ENCODE measurements at regions not wholly inside any gene's neighbourhood (a gene's known extent, or its start where the extent isn't known, plus 50 kb on each side); places are given as distances from the start of the nearest gene placed in this dataset.

DNA sequence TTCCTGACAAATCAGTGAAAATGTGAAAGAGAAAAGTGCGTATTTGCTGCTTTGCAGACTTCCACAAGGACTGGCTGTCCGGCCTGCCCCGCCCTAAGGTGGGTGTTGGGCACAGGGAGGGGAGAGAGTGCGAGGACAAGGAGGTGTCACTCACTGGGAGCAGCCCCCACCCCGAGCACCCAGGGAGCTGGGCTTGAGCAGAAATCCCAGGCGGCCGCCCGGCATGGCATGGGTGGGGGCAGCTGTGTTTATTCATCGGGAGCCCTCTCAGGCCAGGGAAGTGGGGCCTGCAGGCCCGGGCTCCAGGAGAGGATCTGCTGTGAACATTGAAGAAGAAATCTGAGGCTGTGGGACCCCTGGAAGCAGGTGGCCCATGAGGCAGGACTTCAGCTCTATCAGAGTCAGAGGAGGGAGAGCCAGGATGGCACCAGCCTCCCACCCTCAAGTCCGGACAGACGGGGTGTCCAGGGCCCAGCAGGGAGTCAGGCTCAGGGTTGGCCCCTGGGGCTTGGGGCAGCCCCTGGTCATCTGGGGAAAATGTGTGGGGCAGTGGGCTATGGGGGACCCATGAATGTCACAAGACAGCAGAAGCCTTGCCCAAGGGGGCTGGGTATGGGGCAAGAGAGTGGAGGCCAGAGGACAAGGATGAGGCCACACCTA lies 164.4 kb upstream of the PPP2R2D start:
- H3K36me3 ChIP-seq (replicated peaks in 1 of 2; ENCODE audit: control insufficient read depth in 1 of 2, insufficient read depth in 2 of 2, low read length in 2 of 2), result no peaks in the 10 kb centered on the region
- H3K4me2 ChIP-seq (ENCODE audit: low read depth, low read length), result no peak overlapping the region; the same call in 1 of the 2 replicates
- FAIRE-seq (no peak), DNase-seq (ENCODE audit: low spot score) (no peak), ATAC-seq (no peak; the same call in 2 of the 3 replicates)
- WGBS (ENCODE audit: low lambda C conversion rate), result 47% methylated on average over 12 of the region's 12 CpGs
- no peaks in the 10 kb centered on the region for H4K20me1 ChIP-seq (ENCODE audit: insufficient read depth, low read length)
- H3K79me2 ChIP-seq (ENCODE audit: insufficient read depth, low read length), result no peaks in the 10 kb centered on the region
- H2AFZ ChIP-seq (ENCODE audit: low read length), result no peak overlapping the region
- H3K9me3 ChIP-seq (ENCODE audit: low read length), result peaks cover 8% of the 10 kb centered on the region
- in situ Hi-C loops (cut with HindIII; ENCODE audit: extremely low pct_ligation_motif_present, low pct_unique_long_range_greater_than_20kb), result no loop called here
- no peak overlapping the region for H3K27ac ChIP-seq (ENCODE audit: extremely low read length, insufficient read depth, low read length)
- no TSS peak for BruUV-seq (replicated peaks)
- H3K4me3 ChIP-seq (replicated peaks in 1 of 3; ENCODE audit: insufficient read depth in 1 of 3, low read depth in 2 of 3, low read length in 3 of 3), result no peak overlapping the region
- no peak overlapping the region for H3K9ac ChIP-seq (ENCODE audit: insufficient read depth, low read depth, low read length)
- no peaks in the 10 kb centered on the region for H3K27me3 ChIP-seq (ENCODE audit: control insufficient read depth in 1 of 2, insufficient read depth in 2 of 2, low read length in 2 of 2)
- TF ChIP-seq RCOR2 (CRISPR knock-in tag; IDR thresholded peaks at IDR 0.05) (no peak), ZSCAN9 (CRISPR knock-in tag; IDR thresholded peaks at IDR 0.05; ENCODE audit: borderline replicate concordance) (no peak), SAP130 (CRISPR knock-in tag; IDR thresholded peaks at IDR 0.05; ENCODE audit: low read depth) (no peak), TSC22D2 (CRISPR knock-in tag; IDR thresholded peaks at IDR 0.05; ENCODE audit: borderline replicate concordance) (no peak), RARG (CRISPR knock-in tag; IDR thresholded peaks at IDR 0.05; ENCODE audit: low read depth) (no peak), ATAD3A (CRISPR knock-in tag; IDR thresholded peaks at IDR 0.05) (no peak), RAD21 (CRISPR knock-in tag; IDR thresholded peaks at IDR 0.05) (no peak), ZNF615 (CRISPR knock-in tag; IDR thresholded peaks at IDR 0.05; ENCODE audit: borderline replicate concordance) (no peak), ZNF781 (CRISPR knock-in tag; IDR thresholded peaks at IDR 0.05; ENCODE audit: borderline replicate concordance, not compliant biosample characterization) (no peak), ZNF562 (CRISPR knock-in tag; IDR thresholded peaks at IDR 0.05; ENCODE audit: borderline replicate concordance) (no peak), TMF1 (CRISPR knock-in tag; IDR thresholded peaks at IDR 0.05; ENCODE audit: low read depth) (no peak), ZNF235 (CRISPR knock-in tag; IDR thresholded peaks at IDR 0.05; ENCODE audit: borderline replicate concordance) (no peak), GPN1 (CRISPR knock-in tag; IDR thresholded peaks at IDR 0.05; ENCODE audit: borderline replicate concordance) (no peak)
- TF ChIP-seq, protein P1, sequence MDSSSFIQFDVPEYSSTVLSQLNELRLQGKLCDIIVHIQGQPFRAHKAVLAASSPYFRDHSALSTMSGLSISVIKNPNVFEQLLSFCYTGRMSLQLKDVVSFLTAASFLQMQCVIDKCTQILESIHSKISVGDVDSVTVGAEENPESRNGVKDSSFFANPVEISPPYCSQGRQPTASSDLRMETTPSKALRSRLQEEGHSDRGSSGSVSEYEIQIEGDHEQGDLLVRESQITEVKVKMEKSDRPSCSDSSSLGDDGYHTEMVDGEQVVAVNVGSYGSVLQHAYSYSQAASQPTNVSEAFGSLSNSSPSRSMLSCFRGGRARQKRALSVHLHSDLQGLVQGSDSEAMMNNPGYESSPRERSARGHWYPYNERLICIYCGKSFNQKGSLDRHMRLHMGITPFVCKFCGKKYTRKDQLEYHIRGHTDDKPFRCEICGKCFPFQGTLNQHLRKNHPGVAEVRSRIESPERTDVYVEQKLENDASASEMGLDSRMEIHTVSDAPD (CRISPR knock-in tag; IDR thresholded peaks at IDR 0.05), result no peak
- TF ChIP-seq, protein P2, sequence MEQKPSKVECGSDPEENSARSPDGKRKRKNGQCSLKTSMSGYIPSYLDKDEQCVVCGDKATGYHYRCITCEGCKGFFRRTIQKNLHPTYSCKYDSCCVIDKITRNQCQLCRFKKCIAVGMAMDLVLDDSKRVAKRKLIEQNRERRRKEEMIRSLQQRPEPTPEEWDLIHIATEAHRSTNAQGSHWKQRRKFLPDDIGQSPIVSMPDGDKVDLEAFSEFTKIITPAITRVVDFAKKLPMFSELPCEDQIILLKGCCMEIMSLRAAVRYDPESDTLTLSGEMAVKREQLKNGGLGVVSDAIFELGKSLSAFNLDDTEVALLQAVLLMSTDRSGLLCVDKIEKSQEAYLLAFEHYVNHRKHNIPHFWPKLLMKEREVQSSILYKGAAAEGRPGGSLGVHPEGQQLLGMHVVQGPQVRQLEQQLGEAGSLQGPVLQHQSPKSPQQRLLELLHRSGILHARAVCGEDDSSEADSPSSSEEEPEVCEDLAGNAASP (CRISPR knock-in tag; IDR thresholded peaks at IDR 0.05; ENCODE audit: borderline replicate concordance), result no peak
- ChIA-PET CTCF (ENCODE audit: low intra/inter-chr PET ratio, low total read pairs) (no interaction called here), POLR2A (no interaction called here)
- intact Hi-C loops (cut with micrococcal nuclease; ENCODE audit: unreplicated experiment), result no loop called here
- H3K4me1 ChIP-seq (ENCODE audit: insufficient read depth, low read length), result no peaks in the 10 kb centered on the region
